GM18873 (cell line): ENCODE measurements at regions not wholly inside any gene's neighbourhood (a gene's known extent, or its start where the extent isn't known, plus 50 kb on each side); places are given as distances from the start of the nearest gene placed in this dataset.

ENCODE experiments used
- ATAC-seq: cut with Tn5 transposase; IDR thresholded peaks from one replicate; pipeline ENCODE4 v1.9.1; 2021; ENCODE audit warnings: mild to moderate bottlenecking, moderate library complexity, moderate number of reproducible peaks; ENCODE audit not compliant: unreplicated experiment, low FRiP score

DNA sequence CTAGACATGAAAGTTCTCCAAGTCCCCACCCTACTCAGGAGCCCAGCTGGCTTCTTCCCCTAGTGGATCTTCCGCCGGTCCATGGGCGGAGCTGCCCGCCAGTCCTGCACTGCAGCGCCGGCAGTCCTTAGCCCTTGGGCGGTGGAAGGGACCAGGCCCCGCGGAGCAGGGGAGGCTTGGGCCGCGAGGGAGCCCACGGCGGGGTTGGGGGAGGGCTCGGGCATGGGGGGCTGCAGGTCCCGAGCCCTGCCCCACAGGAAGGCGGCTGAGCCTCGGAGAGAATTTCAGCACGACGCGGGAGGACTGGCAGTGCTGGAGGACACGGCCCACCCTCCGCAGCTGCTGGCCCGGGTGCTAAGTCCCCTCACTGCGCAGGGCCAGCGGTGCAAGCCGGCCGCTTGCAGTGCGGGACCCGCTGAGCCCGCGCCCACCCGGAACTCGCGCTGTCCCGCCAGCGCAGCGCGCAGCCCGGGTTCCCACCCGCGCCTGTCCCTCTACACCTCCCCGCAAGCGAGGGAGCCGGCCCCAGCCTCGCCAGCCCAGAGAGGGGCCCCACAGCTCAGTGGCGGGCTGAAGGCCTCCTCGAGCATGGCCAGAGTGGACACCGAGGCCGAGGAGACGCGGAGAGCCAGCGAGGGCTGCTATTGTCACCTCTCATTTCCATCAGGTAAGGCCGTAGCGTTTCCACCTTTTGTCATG, 1398.6 kb downstream of the MRPL39 start:
- ATAC-seq: no peak

DNA sequence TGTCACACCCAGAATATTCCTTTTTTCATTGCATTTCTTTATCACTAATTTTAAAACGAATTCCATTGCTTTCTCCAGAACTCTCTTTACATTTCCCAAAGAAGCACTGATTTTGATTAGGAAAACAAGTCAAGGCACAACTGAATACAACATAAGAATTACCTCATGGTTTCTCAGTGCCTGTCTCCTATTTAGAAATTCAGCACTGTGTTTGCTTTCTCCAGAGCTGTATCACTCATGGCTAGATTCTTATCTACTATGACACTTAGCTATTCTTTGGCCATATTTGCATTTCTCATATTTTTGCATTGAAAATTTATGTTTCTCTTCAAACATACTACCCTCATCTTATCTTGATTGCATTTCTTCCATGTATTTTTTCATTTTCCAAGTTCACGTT, 1402.0 kb downstream of the MRPL39 start:
- no peak for ATAC-seq

DNA sequence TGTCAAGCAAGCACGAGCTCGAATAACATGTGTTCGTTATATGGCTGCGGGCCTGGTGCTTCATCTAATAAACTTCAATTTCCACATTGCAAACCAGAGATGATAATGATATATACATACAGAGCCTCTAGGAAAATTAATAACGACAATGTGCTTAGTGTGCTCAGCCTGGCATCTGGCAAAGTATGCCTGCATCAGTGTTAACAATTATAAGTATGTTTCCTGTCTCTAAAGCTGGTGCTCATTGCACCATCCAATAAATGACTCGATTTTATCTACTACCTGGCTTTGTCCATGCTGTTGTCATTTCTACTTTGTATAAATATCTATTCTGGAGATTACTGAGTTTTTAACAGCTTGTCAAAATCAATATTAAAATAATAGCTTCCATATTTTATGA, 1402.6 kb downstream of the MRPL39 start:
- no peak for ATAC-seq

DNA sequence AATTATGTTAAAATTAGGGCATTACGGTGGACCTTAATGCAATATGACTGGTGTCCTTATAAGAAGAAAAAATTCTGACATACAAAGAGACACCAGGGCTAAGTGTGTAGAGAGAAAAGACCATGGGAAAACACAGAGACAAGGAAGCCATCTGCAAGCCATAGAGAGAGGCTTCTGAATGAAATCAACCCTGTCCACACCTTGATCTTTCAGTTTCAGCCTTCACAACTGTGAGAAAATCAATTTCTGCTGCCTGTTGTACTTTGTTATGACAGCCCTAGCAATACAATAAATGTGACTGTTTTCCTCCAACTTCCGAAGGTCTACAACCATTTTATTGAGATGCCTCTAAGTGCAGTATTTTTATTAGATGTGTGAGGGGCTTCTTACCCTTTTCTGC, 1407.2 kb downstream of the MRPL39 start:
- ATAC-seq: no peak

DNA sequence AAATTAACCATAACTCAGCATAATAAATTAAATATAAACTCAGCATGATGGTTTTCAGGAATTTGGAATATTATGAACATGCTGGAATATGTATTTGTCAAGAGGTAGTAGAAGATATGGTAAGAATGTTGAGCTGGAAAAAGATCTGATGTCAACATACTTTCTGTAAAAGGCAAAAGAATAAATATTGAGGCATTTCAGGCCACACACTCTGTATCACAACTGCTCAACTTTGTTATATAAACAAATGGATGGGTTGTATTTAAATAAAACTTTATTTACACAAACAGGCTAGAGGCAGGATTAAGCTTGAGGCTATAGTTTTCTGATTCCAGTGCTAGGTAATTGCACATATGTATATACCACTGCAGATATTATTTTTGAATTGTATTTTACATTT, 1409.4 kb downstream of the MRPL39 start:
- ATAC-seq: no peak

DNA sequence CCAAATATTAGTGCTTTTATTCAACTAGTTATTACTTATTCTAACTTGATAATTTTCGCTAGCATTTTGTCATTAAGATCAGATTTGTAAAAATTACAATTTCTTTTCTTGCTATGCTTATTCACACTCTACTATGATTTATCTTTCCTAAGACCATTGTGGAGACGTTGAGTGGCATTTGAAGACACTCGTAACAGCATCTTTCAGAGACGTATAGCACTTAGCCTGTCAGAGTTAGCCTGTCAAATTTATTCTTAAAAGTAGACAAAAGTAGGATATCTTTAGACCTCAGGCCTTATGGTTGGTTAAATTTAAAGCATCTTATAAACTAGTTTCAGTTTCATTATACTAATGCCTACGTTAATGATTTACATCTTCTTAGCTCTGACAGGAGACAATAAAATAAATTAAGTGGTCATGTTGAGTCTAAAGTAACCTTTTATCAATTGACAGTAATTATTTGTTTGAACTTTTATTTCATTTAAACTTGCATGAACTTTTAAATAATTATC, 1410.1 kb downstream of the MRPL39 start:
- ATAC-seq: no peak

DNA sequence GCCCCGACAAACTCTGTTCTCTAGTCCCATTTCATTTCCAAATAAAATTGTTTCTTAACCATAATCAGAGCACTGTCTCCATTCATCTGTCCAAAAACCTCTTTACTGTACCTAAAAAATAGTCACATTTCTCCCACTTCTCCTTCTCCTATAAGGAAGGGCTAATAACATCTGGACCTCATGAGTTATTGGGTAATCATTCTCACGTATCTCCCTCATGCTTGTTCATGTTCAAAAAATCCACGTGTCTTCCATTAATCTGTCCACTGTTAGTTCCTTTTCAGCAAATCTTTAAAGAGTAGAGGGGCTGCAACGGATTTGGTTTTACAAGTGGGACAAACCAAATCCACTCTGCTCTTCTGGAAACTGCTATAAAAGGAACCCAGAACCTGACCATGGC, 1418.8 kb downstream of the MRPL39 start:
- ATAC-seq: no peak

DNA sequence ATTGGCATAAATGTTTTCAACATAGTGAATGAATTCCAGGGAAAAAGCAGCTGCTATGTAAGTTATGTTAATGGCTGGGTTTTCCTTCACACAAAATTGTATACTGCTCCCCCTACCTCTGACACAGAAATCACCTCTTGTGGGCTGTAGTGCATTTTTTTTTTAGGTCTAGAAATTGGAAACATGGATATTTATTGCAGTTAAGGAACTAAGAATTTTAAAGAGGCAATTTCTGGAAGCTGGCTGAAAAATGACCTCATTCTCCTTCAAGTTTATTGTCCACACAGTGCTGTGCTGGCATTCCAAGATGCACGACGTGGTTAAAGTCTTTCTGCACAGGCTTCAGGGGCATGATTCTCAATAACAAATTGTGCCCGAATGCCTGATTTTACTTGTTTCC, 1424.2 kb downstream of the MRPL39 start:
- no peak for ATAC-seq

DNA sequence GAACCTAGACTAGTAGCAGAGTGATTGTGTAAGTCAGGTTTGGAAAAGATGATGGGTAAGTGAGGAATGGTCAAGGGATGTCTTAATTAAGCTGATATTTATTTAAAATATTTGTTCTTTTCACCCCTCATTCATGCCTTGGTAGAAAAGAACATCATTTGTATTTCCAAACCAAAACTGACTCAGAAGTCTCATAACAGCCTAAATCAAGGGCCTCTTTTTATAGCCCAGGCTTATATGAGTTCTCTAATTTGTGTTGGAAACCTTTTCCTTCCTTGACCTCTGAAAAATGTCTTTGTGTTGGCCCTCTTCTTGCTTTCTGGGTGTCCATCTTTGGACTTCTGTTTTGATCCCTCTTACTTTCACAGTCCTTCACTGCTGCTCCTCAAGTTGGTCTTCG, 1428.2 kb downstream of the MRPL39 start:
- ATAC-seq: no peak

DNA sequence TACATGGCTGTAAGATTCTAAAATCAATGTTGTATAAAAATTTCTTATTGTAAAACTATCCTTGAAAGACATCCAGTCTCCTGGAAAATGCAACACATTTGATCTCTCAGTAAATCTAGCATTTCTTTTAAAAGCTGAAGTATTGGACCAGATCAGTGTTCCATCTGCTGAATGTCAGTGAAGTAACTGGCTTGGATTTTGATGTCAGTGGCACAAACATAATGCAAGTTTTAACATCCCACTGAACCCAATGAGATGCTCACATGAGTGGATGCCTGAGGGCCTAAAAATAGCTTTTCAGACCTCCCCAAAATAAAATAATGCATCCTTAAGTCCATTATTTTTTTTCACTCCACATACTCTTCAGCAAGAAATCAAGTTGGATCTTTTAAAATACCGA, 1432.2 kb downstream of the MRPL39 start:
- ATAC-seq: no peak

DNA sequence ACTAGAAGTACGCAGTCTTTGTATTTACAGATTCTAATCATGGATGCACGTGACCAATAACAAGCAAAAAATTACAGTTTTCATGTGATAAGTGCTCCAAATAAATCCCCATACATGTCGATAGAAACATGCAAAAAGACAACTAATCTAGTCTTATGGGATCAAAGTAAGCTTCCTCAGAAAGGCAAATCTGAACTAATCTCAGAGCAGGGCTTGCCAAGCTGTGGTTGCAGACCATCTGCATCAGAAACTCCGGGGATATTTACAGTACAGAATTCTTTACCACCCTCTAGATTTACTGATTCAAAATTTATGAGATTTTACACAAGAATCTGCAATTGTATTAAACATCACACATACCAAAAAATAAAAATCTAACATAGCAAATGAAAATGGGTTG, 1435.5 kb downstream of the MRPL39 start:
- ATAC-seq: no peak

DNA sequence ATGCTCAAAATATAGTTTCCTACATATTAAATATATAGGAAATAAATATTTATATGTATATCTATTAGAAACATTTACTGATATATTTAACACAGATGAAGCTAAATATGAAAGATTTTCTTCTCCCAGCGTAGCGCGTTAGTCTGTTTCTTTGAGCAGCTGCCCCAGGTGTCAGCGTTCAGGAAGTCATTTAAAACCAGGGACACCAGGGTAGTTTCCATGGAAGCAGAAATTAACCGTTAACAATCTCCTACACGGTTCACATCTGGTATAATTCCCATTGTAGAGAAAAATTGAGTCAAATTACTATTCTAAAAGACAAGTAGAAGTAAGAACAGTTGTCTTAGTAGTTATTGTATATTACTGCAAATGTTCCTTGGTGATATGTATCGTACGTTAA, 1443.7 kb downstream of the MRPL39 start:
- no peak for ATAC-seq

DNA sequence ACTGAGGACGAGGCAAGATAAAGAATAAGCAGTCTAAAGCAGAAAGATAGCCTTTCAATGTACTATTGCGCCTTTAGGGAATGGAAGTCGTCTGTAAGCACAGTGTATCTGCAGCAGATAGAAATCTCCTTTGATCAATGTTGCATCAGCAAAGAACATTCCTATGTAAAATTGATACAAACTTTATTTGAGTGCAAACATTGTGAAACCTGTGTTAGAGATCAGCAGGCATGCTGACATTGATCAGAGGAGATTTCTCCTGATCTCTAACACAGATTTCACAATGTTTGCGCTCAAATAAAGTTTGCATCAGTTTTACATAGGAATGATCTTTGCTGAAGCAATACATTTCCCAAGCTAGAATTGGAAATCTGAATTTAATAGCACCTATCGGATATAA, 1446.8 kb downstream of the MRPL39 start:
- ATAC-seq: no peak

DNA sequence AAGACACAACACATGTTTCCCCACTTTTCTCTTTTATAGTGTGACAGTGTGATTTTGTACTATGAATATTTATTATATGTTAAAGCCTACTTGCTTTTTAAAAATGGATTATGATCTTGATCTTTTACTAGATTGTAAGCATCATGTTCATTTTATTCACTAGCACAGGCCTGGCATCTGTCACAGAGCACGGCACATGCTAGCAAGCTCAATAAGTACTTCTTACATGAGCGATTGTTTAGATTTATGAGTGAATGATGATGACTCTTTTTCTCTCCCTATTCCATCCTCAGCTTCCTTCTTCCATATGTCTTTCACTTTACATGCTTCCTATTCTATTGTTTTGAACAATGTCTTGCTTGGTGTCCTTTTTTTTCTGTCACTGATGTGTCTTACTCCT, 1454.1 kb downstream of the MRPL39 start:
- ATAC-seq: no peak

DNA sequence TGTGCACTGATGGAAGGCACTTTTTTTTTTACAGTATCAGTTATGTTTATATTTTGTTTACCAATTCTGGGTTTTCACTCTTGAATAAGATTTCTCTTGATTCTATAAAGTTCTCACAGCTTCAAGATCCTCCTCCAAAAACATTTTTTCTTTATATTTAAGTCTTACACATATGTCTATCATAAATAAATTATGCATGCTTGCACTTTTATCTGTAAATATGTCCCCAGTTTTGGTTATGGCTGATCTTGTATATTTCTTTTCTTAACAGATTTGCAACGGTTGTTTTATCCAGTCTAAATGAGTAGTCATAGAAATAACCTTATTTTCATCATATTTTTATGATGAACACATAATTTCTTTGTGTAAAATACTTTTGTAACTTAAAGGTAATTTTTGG, 1456.5 kb downstream of the MRPL39 start:
- ATAC-seq: no peak

DNA sequence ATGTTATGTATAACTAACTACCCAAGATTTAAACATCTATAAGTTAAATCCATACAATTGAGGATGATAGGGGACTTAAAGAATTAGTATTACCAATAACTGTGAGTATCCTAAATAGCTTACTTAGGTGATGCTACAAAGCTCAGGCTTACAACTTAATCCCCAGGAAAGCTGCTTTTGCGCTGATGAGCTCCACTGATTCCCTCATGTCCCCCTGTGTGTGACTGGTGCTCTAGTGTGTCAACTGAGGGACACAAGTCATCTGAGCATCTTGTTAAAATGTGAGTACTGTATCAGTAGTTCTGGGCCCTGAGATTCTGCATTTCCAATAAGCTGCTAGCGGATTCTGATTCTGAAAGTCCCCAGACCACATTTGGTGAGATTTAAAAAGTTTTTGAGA, 1458.8 kb downstream of the MRPL39 start:
- no peak for ATAC-seq

DNA sequence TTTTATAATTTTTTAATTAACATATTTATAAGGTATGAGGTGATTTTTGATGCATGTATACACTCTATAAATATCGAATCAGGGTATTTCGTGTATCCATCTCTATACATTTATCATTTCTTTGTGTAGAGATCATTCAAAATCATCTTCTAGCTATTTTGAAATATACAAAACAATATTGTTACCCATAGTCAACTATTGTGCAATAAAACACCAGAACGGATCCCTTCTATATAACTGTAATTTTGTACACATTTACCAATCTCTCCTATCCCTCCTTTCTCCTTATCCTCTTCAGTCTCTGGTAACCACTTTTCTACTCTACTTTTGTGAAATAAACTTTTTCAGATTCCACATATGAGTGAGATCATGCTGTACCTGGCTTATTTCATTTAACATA, 1459.6 kb downstream of the MRPL39 start:
- no peak for ATAC-seq

DNA sequence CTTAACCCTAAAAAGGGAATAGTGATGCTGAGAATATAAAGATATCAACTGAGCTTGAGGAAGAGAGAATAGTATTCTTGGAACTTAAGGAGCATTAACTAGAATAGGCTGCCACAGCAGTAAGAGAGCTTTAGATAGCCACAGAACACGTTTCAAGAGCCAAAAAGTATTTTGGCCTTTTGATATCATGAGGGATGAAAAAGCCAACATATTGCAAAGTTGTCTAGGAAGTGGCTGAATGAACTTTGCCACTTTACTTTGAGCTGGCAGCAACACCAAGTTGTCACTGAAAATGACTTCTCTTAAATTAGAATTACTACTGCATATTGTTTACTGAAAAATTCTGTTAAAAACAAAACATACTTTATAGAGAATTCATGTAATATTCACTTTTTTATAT, 1476.2 kb downstream of the MRPL39 start:
- ATAC-seq: no peak

DNA sequence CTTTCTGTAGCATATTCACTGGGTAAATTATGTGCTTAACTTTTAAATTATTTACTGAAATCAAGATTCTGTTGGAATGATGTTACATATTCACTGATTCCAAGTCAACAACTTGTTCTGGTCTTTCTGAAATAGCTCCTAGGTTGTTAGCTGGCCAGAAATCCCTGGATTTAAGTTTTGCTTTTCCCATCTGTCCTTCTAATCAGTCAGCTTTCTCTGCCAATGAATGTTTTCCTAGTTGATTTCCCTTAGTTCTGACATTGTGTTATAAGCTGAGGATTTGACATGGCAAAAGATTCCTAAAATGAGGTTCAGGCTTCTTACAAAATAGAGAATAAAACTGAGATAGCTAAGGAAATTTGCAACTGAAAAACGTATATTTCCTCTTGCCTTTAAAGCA, 1479.6 kb downstream of the MRPL39 start:
- no peak for ATAC-seq

DNA sequence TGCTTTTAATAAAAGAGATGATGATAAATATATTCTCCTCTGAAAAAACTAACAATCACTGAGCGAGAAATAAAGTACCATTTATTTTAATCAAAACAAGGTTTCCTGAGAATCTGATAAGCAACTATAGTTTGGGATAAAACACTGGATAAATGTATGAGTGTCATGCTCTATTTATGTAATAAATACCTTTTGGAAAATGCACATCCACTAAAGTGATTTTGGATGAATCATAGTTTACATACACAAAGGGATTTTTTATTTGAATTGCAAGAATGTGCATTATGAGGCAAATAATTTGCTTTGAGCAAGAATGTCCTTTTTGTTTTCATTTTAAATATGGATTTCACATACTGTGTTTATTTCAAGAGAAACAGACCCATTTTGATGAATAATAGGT, 1483.5 kb downstream of the MRPL39 start:
- no peak for ATAC-seq

DNA sequence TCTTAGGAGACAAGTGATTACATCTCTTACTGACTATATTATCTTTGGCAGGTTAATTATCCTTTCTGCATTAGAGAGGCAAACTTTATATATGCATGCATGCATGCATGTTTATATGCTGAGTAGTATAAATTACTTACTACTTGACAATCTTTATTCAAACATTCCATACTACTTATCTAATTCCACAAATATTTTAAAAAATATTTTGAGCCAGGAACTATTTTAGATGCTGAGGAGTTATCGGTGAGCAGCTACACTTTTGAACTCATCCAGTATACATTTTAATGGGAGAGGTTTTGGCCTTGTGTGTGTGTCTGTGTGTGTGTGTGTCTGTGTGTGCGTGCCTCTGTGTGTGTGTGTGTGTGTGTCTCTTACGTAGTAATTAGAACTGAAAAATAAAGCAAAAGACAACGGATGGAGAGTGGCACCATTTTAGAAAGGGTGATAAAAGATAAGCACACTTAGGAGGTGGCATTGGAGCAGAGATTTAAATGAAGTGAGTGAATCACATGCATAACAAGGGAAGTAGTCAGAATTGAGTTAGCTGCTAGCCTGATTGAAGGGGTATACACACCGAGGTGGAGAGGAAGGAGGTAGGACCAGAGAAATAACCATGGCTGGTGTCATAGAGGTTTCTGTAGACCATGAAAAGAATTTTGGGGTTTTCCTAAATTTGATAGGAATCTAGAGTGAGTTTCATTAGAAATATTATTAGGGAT, 1488.4 kb downstream of the MRPL39 start:
- no peak for ATAC-seq

DNA sequence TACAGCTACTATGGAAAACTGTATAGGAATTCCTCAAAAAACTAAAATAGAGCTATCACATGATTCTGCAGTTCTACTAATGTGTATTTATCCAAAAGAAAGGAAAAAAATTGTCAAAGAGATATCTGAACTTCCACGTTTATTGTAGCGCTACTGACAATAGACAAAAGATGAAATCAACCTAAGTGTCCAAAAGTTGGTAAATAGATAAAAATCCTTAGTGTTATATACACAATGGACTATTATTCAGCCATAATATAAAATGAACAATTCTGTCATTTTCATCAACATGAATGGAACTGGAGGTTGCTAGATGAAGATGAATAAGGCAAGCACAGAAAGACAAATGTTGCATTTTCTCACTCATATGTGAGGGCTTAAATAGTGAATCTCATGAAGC, 1492.1 kb downstream of the MRPL39 start:
- ATAC-seq: no peak
